Stimulated activated CD4-positive, alpha-beta T cell treated with anti-CD3 and anti-CD28 coated beads, Interleukin-4, amount 100 ng/mL, for 1 hour (primary cell): ENCODE measurements at regions not wholly inside any gene's neighbourhood (a gene's known extent, or its start where the extent isn't known, plus 50 kb on each side); places are given as distances from the start of the nearest gene placed in this dataset.

Experiments
- DNase-seq: peaks from one replicate; pipeline ENCODE4 v3.0.0-alpha.2; 2020

- DNase-seq = no peak
Measured at GRCh38 chr13:44157606-44158005, 216.0 kb upstream of the SERP2 start.

GRCh38 chr13:44158098-44158521 is 215.5 kb upstream of the SERP2 start:
- DNase-seq = no peak

GRCh38 chr13:44158881-44159632 is 214.6 kb upstream of the SERP2 start:
- DNase-seq = no peak

- no peak for DNase-seq
Measured at GRCh38 chr13:44159633-44160279, 213.9 kb upstream of the SERP2 start.

GRCh38 chr13:44160591-44161191 is 212.9 kb upstream of the SERP2 start:
- DNase-seq = no peak

- DNase-seq = no peak
Measured at GRCh38 chr13:44163108-44163507, 210.5 kb upstream of the SERP2 start.

GRCh38 chr13:44165221-44165888 is 208.3 kb upstream of the SERP2 start:
- no peak for DNase-seq

- DNase-seq = no peak
Measured at GRCh38 chr13:44165889-44166496, 207.6 kb upstream of the SERP2 start.

- no peak for DNase-seq
Measured at GRCh38 chr13:44169018-44169911, 204.4 kb upstream of the SERP2 start.

- DNase-seq = no peak
Measured at GRCh38 chr13:44170731-44171130, 202.9 kb upstream of the SERP2 start.

- no peak for DNase-seq
Measured at GRCh38 chr13:44171156-44171555, 202.5 kb upstream of the SERP2 start.

- no peak for DNase-seq
Measured at GRCh38 chr13:44171861-44172260, 201.8 kb upstream of the SERP2 start.

GRCh38 chr13:44172281-44172810 is 201.3 kb upstream of the SERP2 start:
- no peak for DNase-seq

GRCh38 chr13:44174769-44175425 is 198.7 kb upstream of the SERP2 start:
- DNase-seq = no peak

GRCh38 chr13:44176173-44176572 is 197.5 kb upstream of the SERP2 start:
- no peak for DNase-seq

- DNase-seq = no peak
Measured at GRCh38 chr13:44180876-44181536, 192.6 kb upstream of the SERP2 start.

GRCh38 chr13:44181931-44182330 is 191.7 kb upstream of the SERP2 start:
- no peak for DNase-seq

- no peak for DNase-seq
Measured at GRCh38 chr13:44184740-44185139, 188.9 kb upstream of the SERP2 start.

- no peak for DNase-seq
Measured at GRCh38 chr13:44188257-44188656, 185.4 kb upstream of the SERP2 start.

GRCh38 chr13:44189085-44189484 is 184.5 kb upstream of the SERP2 start:
- DNase-seq = no peak

GRCh38 chr13:44191103-44191502 is 182.5 kb upstream of the SERP2 start:
- no peak for DNase-seq
